Left forelimb (tissue), 1 donor: ENCODE measurements at regions not wholly inside any gene's neighbourhood (a gene's known extent, or its start where the extent isn't known, plus 50 kb on each side); places are given as distances from the start of the nearest gene placed in this dataset.

Experiments used
- DNase-seq: peaks from one replicate; pipeline ENCODE4 v3.0.0-alpha.2; 2018; ENCODE audit warnings: low spot score

DNA sequence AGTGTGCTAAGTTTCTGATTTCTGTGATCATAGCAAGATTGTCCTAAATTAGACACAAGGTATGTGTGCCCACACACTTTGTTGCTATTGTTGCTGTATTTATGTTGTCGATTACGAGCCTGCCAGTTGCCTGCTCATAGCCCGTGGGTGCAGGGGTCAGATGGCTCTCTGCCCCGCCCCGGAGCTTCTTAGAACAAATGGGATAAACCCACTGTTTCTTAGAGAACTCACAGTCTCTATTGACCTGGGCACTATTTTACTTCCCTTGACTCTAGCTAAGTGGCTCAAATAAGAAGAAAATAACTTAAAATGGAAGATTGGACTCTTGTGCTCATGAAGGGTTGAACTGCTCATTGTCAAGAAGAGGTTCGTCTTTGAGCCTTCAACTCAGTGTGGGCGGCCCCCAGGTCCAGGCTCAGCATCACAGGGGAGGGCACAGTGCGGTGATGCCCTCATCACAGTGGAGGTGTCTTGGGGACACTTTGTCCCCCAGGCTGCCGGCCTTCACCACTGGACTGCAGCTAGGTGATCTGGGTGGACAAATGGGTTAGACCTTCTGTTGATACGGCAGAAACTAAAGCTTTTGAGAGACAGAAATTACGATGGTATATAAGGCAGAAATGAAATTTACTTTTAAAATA is 155.5 kb downstream of the TENT4A start:
- DNase-seq, result no peak

GRCh38 chr5:6869677-6870076 is 156.4 kb downstream of the TENT4A start:
- no peak for DNase-seq

DNA sequence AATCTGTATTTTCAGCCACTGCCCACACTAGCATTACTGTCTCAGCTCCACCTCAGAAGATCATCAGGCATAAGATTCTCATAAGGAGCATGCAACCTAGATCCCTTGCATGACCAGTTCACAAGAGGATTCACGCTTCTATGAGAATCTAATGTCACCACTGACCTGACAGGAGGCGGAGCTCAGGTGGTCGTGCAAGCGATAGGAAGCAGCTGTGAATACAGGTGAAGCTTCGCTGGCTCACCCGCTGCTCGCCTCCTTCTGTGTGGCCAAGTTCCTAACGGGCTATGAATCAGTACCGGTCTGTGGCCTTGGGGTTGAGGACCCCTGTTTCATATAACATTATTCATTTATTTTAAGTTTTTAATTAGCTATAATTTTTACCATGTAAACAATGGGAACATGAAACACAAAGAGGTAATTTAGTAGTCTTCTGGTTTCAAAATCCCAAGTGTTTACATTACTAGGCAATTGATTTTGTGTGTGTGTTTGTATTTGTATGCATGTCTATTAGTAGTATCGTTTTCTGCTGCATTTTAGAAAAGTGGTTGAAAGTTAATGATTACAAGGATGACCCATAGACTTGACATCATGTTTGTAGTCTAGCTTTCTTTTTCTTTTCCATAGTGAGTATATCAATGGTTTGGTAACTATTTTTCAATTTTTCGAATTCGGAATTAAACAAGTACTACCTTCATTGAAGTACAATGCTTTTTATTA is 159.4 kb downstream of the TENT4A start:
- DNase-seq, result no peak

DNA sequence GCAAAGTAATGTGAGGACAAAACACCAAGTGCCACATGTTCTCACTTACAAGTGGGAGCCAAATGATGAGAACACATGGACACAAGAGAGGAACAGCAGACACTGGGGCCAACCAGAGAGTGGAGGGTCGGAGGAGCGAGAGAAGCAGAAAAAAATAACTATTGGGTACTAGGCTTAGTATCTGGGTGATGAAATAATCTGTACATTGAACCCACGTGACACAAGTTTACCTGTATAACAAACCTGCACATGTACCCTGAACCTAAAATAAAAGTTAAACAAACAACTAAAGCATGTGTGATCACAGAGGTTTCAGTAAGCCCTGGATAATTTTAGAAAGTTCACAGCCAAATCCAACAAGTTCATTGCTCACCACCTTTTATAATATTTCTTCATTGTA is 160.1 kb downstream of the TENT4A start:
- no peak for DNase-seq

DNA sequence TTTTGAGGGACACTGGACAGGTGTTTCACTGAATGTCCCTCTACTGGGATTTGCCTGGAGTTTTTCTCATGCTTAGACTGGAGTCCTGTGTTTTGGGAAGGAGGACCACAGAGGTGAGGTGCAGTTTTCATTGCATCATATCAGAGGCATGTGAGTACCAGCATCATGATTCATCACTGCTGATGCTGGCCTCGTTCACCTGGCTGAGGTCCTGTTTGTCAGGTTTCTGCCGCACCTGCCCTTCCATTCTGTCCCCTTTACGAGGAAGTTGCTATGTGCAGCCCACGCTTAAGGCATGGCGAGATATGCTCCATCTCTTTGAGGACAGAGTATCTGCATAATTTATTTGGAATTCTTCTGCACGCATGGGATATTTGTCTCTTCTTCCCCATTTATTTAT is 162.1 kb downstream of the TENT4A start:
- DNase-seq, result no peak

- peak; percentile 46 for DNase-seq
Observed at GRCh38 chr5:6877986-6878828, 165.0 kb downstream of the TENT4A start.

GRCh38 chr5:6885581-6885980 is 172.3 kb downstream of the TENT4A start:
- DNase-seq, result no peak

- no peak for DNase-seq
Observed at GRCh38 chr5:6886866-6887265, 173.6 kb downstream of the TENT4A start.

GRCh38 chr5:6889030-6889429 is 175.8 kb downstream of the TENT4A start:
- DNase-seq, result no peak

- DNase-seq, result no peak
Observed at GRCh38 chr5:6899221-6899620, 186.0 kb downstream of the TENT4A start.

DNA sequence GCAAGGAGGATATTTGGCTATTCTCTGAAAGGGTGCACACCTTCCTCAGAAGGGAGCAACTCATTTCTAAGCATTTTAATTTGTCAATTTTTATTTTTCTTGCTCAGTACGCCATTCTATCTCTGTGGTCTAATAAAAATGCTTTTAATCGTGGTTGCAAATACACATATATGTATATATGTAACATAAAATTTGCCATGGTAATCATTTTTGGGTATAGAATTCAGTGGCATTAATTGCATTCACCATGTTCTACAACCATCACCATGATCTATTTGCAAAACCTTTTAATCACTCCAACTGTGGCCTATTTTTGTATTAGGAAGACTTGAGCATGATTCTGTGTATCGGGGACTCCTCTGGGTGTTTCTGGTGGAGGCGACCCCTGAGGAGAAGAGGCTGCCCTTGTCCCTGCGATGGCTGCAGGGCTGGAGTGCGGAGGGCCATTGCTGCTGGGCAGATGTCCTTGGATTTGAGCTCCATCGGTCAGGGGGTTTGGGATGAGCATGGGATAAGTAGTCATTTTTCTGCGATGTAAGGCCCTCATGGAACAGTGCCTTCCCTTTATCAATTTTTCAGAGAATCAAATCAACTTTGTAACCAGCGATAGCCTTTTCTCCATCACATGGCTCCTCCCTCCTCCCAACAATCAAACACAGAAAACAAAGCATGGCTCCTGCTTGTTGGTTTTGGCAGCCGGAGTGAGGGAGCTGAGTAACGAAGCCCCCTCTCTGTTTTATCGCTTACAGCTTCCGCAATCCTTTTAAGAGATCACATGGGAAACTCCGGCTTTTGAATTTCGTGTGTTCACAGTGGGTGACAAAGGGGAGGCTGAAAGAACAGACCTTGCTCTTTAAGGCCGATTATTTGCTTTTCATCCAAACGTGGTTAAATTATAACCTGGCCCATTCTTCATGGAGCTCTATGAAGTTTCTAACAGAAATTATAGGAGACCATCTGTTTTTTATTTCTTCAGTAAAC is 187.3 kb downstream of the TENT4A start:
- DNase-seq, result no peak

GRCh38 chr5:6902094-6902493 is 188.9 kb downstream of the TENT4A start:
- no peak for DNase-seq

GRCh38 chr5:6902597-6902996 is 189.4 kb downstream of the TENT4A start:
- no peak for DNase-seq

GRCh38 chr5:6903934-6904333 is 190.7 kb downstream of the TENT4A start:
- DNase-seq, result no peak

- no peak for DNase-seq
Observed at GRCh38 chr5:6904860-6905259, 191.6 kb downstream of the TENT4A start.

DNA sequence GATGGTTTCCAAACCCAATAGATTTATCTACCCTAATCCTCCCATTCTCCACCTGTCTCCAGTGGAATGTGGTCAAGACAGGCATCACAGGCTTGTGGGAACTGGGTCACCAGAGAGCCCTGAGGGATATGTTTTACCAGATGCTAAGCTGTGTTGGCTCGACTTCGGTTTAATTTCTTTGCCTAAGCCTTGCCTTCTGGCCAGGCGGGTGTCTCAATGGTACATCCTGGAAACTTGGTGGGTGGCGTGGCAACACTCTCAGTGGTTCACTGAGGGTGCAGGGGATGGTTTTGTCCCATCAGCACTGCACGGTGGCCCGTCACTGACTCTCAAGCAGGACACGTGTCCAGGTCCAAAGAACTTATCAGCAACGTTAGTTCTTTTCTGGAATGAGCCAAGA is 192.2 kb downstream of the TENT4A start:
- DNase-seq, result no peak

DNA sequence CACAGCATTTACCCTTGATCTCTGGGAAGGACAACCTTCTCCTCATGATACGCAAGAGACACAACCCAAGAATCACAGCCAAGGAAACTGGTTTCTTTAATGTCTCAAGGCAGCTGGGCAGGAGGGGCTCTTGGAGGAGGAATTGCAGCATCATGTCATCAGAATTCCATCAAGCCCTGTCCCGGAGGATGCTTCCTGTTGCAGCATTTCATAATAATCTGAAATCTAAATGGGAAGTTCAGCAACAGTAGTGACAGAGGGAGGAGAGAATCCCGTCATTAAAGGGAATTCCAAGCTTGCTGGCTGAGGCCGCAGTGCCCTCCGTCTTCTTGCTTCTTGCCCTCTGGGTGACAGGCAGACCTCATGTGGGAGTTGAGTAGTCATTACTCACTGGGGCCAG is 192.7 kb downstream of the TENT4A start:
- DNase-seq, result no peak

DNA sequence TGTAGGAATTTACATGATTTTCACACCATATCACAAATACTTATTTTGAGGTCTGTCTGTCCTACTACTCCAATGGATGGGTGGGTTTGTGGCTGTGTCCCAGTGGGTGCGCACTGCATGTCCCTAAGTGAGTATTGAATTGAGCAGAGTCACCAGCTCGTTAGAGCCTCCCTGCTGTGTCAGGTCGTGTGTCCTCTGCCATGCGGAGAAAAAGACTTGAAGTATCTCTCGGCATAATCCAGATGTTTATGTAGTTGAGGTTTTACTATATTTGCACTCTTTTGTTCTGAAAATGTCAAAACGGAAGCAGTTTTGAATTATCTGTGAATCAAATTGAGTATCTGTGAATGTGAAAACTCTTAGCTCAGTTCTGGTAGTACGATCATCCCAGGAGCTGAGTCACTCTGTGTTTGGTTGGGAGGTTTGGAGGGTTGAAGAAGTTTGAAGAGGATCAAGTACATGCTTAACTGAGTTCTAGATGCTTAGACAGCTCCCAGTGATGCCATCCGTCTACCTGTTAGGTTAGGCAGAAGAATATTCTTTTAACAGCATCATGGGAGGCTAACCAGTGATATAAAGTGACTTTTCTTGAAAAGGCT is 194.2 kb downstream of the TENT4A start:
- DNase-seq, result no peak

- DNase-seq, result no peak
Observed at GRCh38 chr5:6909901-6910300, 196.7 kb downstream of the TENT4A start.

DNA sequence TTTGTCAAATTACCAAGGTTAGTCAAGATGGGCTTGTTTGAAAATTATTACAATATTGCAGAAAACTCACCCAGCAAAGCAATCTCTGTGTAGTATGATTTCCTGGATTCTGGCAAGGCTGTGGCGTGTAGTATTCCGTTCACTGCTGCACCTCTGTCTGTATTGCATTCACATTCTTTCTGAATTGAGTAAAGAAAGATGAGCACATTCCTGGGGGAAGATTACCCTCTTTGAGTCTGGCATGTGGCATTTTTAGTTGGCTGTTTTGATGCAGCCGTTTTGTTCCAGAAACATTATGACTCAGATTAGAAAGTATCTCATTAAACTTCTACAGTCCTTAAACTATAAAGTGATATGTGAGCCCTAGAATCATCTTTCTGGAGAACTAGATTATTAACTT is 197.7 kb downstream of the TENT4A start:
- no peak for DNase-seq

DNA sequence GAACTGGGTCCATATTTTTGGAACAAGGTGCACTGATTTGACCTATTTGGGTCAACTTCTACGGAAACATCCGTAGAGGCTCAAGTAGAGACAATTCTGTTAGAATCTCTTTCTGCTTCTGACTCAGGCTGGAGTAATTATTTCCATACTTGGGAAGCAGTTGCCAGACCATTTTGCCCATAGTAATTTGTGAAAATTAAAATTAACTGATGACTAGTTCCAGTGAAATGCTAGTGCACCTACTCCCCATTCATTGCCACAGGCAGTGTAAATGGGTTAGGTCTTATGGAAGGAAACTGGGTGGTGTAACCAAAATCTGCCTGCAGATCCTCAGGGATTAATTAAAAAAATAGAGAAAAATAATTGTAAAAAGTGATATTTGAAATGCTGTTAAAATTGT is 201.1 kb downstream of the TENT4A start:
- no peak for DNase-seq
